Duodenal mucosa (tissue), 2 donors: ENCODE measurements at regions not wholly inside any gene's neighbourhood (a gene's known extent, or its start where the extent isn't known, plus 50 kb on each side); places are given as distances from the start of the nearest gene placed in this dataset.

Source experiments
- H3K27ac ChIP-seq: one replicate; pipeline ENCODE4 v1.7.0; 2013; ENCODE audit warnings: low read depth, low read length
- H3K27me3 ChIP-seq, 2 donors: one replicate each; pipeline ENCODE4 v1.7.0; 2013; ENCODE audit warnings: low read length in 2 of 2, control low read depth in 1 of 2; ENCODE audit not compliant: insufficient read depth in 2 of 2, control insufficient read depth in 1 of 2
- H3K36me3 ChIP-seq, 2 donors: one replicate each; pipeline ENCODE4 v1.7.0; 2013; ENCODE audit warnings: low read length in 2 of 2, control low read depth in 1 of 2; ENCODE audit not compliant: insufficient read depth in 2 of 2, control insufficient read depth in 1 of 2
- H3K4me1 ChIP-seq, 2 donors: one replicate each; pipeline ENCODE4 v1.7.0; 2013; ENCODE audit warnings: low read length in 2 of 2, control low read depth in 1 of 2; ENCODE audit not compliant: insufficient read depth in 2 of 2, control insufficient read depth in 1 of 2
- H3K4me3 ChIP-seq, 2 donors: one replicate each; pipeline ENCODE4 v1.7.0; 2013; ENCODE audit warnings: low read length in 2 of 2, low read depth in 1 of 2
- H3K9ac ChIP-seq, 2 donors: one replicate each; pipeline ENCODE4 v1.7.0; 2013; ENCODE audit warnings: low read length in 2 of 2, low read depth in 1 of 2
- H3K9me3 ChIP-seq, 2 donors: one replicate each; pipeline ENCODE4 v1.7.0; 2013; ENCODE audit warnings: low read length in 2 of 2, control low read depth in 1 of 2; ENCODE audit not compliant: control insufficient read depth in 1 of 2

DNA sequence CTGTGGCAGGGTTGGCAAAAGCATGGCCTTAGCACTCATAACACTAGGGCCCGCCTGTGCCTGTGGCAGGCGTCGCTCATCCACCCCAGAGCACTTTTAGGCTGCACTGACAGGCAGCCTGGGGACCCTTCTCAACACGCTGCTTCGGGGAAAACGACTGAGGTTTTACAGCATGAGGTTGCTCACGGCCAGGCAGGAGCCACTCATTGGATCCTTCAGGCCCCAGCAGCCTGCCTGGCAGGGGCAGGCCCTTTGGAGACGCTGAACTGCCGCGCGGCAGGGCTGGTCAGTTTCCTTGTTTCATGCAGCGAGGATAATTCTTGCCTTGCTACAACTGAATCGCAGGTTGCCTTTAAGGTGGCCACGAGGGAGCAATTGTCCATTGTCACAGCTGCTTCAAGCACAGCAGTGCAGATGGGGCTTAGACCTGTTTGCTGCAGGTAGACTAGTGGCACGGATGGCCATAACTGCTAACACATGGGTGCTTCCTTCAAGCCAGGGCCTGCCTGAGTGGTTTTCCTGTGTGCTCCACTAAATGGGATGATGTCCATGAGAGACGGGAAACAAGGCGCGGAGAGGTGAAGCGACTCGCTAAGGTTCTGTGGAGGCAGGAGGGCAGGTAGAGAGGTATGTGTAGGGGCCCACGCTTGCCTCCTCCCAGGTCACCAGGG, 49.9 kb upstream of the HS6ST1 start:
- H3K9me3 ChIP-seq, result no peaks in the 10 kb centered on the region
- H3K9ac ChIP-seq, result no peak overlapping the region
- peaks cover 0 to 9% of the 10 kb centered on the region in 2 donors for H3K4me1 ChIP-seq
- no peak overlapping the region for H3K27ac ChIP-seq
- no peak overlapping the region for H3K4me3 ChIP-seq
- H3K36me3 ChIP-seq, result no peaks in the 10 kb centered on the region
- H3K27me3 ChIP-seq, result no peaks in the 10 kb centered on the region

DNA sequence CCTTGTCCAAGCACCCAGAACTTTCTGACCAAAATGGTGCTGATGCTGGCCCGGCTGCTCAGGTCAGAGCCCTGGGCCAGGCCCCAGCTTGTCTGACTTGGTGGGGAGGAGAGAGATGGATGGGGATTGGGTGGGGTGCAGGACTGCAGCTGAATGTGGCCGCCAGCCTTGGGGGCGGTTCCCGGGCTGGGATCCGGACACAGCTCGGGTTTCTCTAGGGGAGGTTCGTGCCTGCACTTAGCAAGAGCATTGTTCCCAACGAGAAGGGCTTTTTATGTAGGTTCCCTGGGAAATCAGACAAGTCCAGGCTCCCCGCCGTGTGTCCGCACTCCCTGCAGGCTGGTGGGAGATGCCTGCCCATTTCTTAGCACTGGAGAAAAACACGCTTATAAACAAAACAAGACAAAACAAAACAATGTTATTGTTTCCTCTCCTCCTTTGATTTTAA, 50.5 kb upstream of the HS6ST1 start:
- Histone ChIP-seq H3K9me3 (no peaks in the 10 kb centered on the region), H3K4me3 (no peak overlapping the region), H3K36me3 (no peaks in the 10 kb centered on the region), H3K27ac (no peak overlapping the region), H3K9ac (no peak overlapping the region), H3K27me3 (no peaks in the 10 kb centered on the region), H3K4me1 (peaks cover 0 to 9% of the 10 kb centered on the region in 2 donors)

DNA sequence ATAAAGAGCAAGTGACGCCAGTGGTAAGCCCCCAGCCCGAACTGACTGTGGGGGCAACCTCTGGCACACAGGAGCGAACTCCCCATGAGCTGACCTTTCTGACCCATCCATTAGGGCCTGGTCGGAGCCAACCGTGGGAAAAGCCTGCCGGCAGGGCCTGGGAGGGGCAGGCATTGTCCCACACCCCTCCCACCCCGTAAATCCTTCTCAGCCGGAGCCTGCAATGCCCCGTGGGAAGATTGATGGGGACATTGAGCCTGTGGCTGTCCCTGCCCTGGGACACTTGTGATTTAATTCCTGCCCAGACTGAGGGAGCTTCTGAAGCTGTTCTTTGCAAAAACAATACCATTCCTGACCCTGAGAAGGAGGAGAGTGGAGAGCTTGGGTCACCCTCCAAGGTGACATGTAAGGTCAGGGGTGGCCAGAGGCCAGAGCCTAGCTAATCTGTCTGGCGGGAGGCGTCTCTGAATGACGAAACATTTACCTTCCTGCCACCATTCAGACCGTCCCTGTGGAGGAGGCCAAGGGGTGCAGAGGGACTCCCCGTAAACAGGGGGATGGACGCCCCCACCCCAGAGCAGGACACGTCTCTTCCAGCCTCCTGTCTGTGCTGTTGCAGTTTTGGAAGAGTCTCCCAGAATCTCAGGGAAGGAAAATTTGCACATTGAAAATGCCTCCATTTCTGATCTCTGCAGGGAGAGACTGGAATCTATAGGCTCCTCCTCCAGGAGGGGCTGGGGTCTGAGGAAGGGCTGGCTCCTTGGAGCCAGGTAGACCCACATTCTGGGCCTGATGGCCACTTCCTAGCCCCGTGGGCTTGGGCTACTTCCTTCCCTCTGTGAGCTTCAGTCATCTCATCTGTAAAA, 51.2 kb upstream of the HS6ST1 start:
- no peaks in the 10 kb centered on the region for H3K36me3 ChIP-seq
- no peaks in the 10 kb centered on the region for H3K27me3 ChIP-seq
- no peak overlapping the region for H3K27ac ChIP-seq
- no peaks in the 10 kb centered on the region for H3K9me3 ChIP-seq
- no peak overlapping the region for H3K4me3 ChIP-seq
- H3K9ac ChIP-seq, result no peak overlapping the region
- peaks cover 0 to 9% of the 10 kb centered on the region in 2 donors for H3K4me1 ChIP-seq

DNA sequence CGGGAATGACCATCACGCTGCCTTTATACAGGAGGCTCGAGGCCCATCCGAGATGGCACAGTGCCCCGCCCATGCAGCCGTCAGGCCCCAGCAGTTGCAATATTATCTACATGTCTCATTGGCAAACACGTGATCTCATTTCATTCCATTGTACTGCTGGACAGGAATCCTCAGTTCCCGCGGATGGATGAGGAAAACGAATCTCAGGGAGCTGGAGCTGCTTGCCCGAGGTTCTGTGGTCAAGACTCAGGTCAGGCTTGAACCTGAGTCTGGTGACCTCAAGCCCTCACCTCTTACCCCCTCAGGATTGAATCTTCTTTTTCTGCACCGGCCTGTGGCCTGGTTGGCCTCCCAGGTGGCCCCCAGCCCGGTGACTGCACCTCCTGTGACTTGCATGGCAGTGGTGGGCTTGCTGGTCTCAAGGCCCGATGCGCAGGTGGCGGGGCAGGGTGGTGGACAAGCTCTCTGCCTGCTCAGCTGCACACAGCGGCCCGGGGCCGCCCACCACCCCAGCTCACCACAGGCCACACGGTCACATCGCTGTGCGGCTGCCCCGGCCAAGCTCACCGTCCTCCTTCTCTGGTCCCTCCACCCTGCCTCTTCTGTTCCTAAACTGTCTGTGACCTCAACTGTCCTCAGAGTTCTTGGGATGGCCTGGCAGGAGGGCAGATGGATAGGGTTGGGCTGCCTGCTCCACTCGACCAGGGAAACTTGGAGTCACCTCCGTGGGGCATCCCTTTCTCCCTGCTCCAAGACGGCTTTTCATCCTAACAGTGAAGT, 52.0 kb upstream of the HS6ST1 start:
- H3K36me3 ChIP-seq, result no peaks in the 10 kb centered on the region
- H3K4me3 ChIP-seq, result no peak overlapping the region
- H3K4me1 ChIP-seq, result peaks cover 0 to 9% of the 10 kb centered on the region in 2 donors
- no peak overlapping the region for H3K27ac ChIP-seq
- H3K9me3 ChIP-seq, result no peaks in the 10 kb centered on the region
- H3K9ac ChIP-seq, result no peak overlapping the region
- H3K27me3 ChIP-seq, result no peaks in the 10 kb centered on the region

GRCh38 chr2:128371248-128371630, 52.6 kb upstream of the HS6ST1 start:
- Histone ChIP-seq H3K9me3 (no peaks in the 10 kb centered on the region), H3K27me3 (no peaks in the 10 kb centered on the region), H3K36me3 (no peaks in the 10 kb centered on the region), H3K27ac (no peak overlapping the region), H3K9ac (no peak overlapping the region), H3K4me1 (peaks cover 0 to 9% of the 10 kb centered on the region in 2 donors), H3K4me3 (no peak overlapping the region)

DNA sequence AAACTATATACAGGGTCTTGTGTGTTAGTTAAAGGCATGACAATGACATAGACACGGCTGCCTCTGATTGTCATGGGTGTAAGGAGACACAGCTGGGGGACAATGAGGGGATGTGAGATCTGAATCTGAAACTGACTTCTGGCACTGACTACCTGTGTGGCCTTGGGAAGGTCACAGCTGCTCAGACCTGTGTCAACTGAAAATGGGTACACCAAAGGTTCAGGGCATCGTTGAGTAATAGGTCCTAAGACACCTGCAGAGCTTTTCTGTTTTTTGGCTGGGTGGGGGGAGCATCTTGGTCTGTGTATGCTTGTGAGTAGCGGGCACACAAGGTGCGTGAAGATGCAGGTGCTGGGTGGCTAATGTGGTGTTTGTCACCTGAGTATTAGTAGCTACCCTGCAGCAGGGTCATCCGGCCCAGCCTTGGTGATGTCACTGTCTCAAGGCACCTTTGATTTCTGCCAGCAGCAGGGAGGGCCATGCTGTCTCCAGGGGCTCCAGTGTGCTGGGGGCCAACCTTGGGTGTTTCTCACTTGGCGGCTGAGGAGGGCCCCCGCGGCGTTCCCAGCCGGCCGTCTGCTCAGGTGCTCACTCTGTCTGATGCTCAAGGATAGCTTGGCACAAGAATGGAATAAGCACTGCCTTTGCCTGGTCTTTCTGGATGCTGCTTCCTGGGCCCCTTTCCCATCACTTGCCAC, 53.1 kb upstream of the HS6ST1 start:
- H3K36me3 ChIP-seq, result no peaks in the 10 kb centered on the region
- no peaks in the 10 kb centered on the region for H3K9me3 ChIP-seq
- H3K27me3 ChIP-seq, result no peaks in the 10 kb centered on the region
- H3K9ac ChIP-seq, result no peak overlapping the region
- H3K4me1 ChIP-seq, result peaks cover 0 to 9% of the 10 kb centered on the region in 2 donors
- H3K4me3 ChIP-seq, result no peak overlapping the region
- no peak overlapping the region for H3K27ac ChIP-seq

DNA sequence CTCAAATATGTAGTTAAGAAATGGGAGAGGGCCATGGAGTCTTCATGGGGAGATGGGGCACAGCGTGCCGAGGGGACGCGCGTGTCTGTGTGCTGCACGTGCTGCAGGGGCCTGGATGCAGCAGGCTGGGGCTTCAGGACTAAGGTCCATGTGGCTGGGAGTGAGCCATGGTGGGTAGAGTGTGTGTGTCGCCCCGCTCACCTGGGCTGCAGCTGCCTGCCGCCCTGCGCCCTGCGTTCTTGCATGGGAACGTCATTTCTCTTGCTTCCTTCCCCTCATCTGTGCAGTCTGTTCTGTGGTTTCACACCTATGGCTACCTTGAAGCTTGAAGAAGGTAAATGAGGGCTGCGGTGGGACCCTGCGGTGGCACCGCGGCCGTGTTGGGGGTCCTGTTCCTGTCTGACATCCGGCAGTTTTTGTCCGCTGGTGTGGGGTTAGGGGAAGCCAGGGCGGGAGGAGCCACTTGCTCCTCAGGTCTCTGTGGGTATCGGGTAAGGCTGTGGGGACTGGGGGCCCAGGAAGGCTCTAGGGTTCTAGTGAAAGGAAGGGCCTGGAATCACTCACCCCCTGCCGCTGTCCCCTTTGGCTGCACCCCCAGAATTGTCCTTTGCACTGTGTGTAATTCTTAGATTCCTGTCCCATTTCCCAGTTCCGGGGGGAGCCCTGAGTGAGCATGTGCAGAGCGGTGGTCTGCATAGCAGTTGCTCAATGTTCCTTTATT, 54.1 kb upstream of the HS6ST1 start:
- Histone ChIP-seq H3K4me1 (peaks cover 0 to 9% of the 10 kb centered on the region in 2 donors), H3K9me3 (no peaks in the 10 kb centered on the region), H3K27ac (no peak overlapping the region), H3K9ac (no peak overlapping the region), H3K4me3 (no peak overlapping the region), H3K27me3 (no peaks in the 10 kb centered on the region), H3K36me3 (no peaks in the 10 kb centered on the region)

GRCh38 chr2:128373451-128374000, 54.9 kb upstream of the HS6ST1 start:
- Histone ChIP-seq H3K9me3 (no peaks in the 10 kb centered on the region), H3K27me3 (no peaks in the 10 kb centered on the region), H3K9ac (no peak overlapping the region), H3K36me3 (no peaks in the 10 kb centered on the region), H3K27ac (no peak overlapping the region), H3K4me3 (no peak overlapping the region), H3K4me1 (peaks cover 3 to 11% of the 10 kb centered on the region in 2 donors)

DNA sequence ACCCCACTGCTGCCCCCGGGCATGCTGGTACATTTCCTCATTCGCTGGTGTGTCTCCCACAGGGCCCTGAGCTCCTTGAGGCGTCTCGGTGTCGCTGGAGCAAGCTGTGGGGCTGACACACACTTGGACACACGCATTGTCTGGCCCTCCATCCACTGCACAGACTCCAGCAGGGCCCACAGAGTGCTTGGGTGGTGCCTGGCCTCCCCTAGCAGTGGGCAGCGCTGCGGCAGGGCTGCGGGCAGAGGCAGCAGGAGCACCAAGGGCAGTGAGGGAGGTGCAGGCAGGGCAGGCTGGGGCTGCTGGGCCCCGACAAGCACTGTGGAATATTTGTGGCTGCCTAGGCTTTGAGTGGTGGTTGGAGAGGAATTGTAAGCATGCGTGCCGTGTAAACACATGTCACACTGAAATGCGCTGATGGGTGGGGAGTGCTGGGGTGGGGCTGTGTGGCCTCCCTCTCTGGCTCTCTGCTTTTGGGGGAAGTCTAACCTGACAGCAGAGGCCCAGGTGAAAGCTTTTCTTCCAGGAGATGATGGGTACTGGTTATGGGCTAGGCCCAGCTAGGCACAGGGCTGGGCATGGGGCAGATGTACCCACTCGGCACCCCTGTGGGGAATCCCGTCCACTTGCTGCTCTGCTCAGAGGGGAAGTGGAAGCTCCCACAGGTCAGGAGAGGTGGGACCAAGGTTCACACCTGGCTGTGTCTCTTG, 55.5 kb upstream of the HS6ST1 start:
- H3K4me3 ChIP-seq, result no peak overlapping the region
- H3K36me3 ChIP-seq, result no peaks in the 10 kb centered on the region
- H3K27ac ChIP-seq, result no peak overlapping the region
- no peak overlapping the region for H3K9ac ChIP-seq
- H3K9me3 ChIP-seq, result no peaks in the 10 kb centered on the region
- H3K27me3 ChIP-seq, result peaks cover 0 to 3% of the 10 kb centered on the region in 2 donors
- peaks cover 4 to 18% of the 10 kb centered on the region in 2 donors for H3K4me1 ChIP-seq
